Activated T-cell treated with anti-CD3 and anti-CD28 coated beads, Interleukin-2, amount 50 U/mL, for 24 hours (primary cell): ENCODE measurements at regions not wholly inside any gene's neighbourhood (a gene's known extent, or its start where the extent isn't known, plus 50 kb on each side); places are given as distances from the start of the nearest gene placed in this dataset.

Source experiments
- DNase-seq: peaks from one replicate; pipeline ENCODE4 v3.0.0-alpha.2; 2020
- H3K27ac Mint-ChIP-seq: 2 replicates; pipeline ENCODE4 v1.8.0; 2020; ENCODE audit warnings: mild to moderate bottlenecking, mixed read lengths
- H3K27me3 Mint-ChIP-seq: 2 replicates; pipeline ENCODE4 v1.8.0; 2020; ENCODE audit warnings: mixed read lengths
- H3K36me3 Mint-ChIP-seq: 2 replicates; pipeline ENCODE4 v1.8.0; 2020; ENCODE audit warnings: low read depth, mixed read lengths
- H3K4me1 Mint-ChIP-seq: 2 replicates; pipeline ENCODE4 v1.8.0; 2020; ENCODE audit warnings: low read depth, mixed read lengths
- H3K4me3 Mint-ChIP-seq: 2 replicates; pipeline ENCODE4 v1.8.0; 2020; ENCODE audit warnings: mild to moderate bottlenecking, moderate library complexity, mixed read lengths
- H3K9me3 Mint-ChIP-seq: 2 replicates; pipeline ENCODE4 v1.8.0; 2020; ENCODE audit warnings: mixed read lengths

GRCh38 chr4:176508780-176509331, 189.1 kb downstream of the SPCS3 start:
- Mint-ChIP-seq H3K27ac (no peak overlapping the region), H3K4me1 (no peaks in the 10 kb centered on the region), H3K9me3 (peaks cover 3% of the 10 kb centered on the region), H3K4me3 (no peak overlapping the region), H3K27me3 (no peaks in the 10 kb centered on the region), H3K36me3 (no peaks in the 10 kb centered on the region)
- no peak for DNase-seq

GRCh38 chr4:176525576-176525975, 205.8 kb downstream of the SPCS3 start:
- Mint-ChIP-seq H3K9me3 (no peaks in the 10 kb centered on the region), H3K27me3 (no peaks in the 10 kb centered on the region), H3K36me3 (no peaks in the 10 kb centered on the region), H3K4me1 (no peaks in the 10 kb centered on the region), H3K4me3 (no peak overlapping the region), H3K27ac (no peak overlapping the region)
- no peak for DNase-seq

- Mint-ChIP-seq H3K27ac (no peak overlapping the region), H3K4me3 (no peak overlapping the region), H3K9me3 (no peaks in the 10 kb centered on the region), H3K27me3 (no peaks in the 10 kb centered on the region), H3K36me3 (no peaks in the 10 kb centered on the region), H3K4me1 (no peaks in the 10 kb centered on the region)
- no peak for DNase-seq
Observed at GRCh38 chr4:176526704-176527103, 206.9 kb downstream of the SPCS3 start.

- Mint-ChIP-seq H3K36me3 (no peaks in the 10 kb centered on the region), H3K4me3 (no peak overlapping the region)
Observed at GRCh38 chr4:176529574-176529973, 209.8 kb downstream of the SPCS3 start.

DNA sequence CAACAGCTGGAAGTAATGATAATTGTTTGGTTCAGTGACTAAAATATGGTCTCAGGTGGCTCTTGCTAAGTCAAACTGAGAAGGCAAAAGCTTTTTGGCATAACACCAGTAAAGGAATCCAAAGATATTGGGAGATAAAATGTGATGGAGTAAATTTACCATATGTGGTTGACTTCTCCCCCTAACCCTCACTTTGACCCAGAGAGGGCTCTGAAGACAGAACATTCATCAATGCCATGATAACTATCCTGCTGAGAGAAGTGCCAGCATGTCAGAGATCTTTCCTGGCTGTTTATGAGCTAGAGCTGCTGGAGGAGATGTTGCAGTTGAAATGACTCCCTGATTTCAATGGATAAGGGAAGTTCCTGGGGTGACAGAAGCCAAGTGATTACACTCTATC, 213.4 kb downstream of the SPCS3 start:
- no peak for DNase-seq
- no peaks in the 10 kb centered on the region for H3K9me3 Mint-ChIP-seq
- H3K27ac Mint-ChIP-seq, result no peak overlapping the region
- H3K27me3 Mint-ChIP-seq, result no peaks in the 10 kb centered on the region
- H3K36me3 Mint-ChIP-seq, result no peaks in the 10 kb centered on the region
- no peaks in the 10 kb centered on the region for H3K4me1 Mint-ChIP-seq
- H3K4me3 Mint-ChIP-seq, result no peak overlapping the region

More at GRCh38 chr4:176529574-176529973, 209.8 kb downstream of the SPCS3 start:
- Mint-ChIP-seq H3K27ac (no peak overlapping the region), H3K9me3 (no peaks in the 10 kb centered on the region), H3K4me1 (no peaks in the 10 kb centered on the region), H3K27me3 (no peaks in the 10 kb centered on the region)
- DNase-seq, result no peak

DNA sequence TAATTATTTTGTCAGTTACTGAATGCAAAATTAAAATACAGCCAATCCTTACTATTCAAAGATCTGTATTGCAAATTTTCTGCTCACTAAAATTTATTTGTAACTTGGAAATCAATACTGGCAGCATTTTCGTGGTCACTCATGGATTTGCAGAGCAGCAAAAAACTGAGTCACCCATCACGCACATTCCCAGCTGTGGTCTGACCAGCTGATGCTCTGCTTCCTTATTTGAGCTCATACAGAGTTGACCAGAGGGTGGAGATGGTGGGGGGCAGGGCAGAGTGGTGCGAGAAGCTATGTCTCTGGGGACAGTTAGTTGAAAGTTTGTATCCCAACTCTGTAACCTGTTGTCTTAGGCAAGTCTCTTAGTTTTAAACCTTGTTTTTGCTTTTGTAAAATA, 214.8 kb downstream of the SPCS3 start:
- no peak for DNase-seq
- no peak overlapping the region for H3K27ac Mint-ChIP-seq
- H3K36me3 Mint-ChIP-seq, result no peaks in the 10 kb centered on the region
- no peaks in the 10 kb centered on the region for H3K4me1 Mint-ChIP-seq
- H3K9me3 Mint-ChIP-seq, result peaks cover 3% of the 10 kb centered on the region
- H3K4me3 Mint-ChIP-seq, result no peak overlapping the region
- H3K27me3 Mint-ChIP-seq, result no peaks in the 10 kb centered on the region

DNA sequence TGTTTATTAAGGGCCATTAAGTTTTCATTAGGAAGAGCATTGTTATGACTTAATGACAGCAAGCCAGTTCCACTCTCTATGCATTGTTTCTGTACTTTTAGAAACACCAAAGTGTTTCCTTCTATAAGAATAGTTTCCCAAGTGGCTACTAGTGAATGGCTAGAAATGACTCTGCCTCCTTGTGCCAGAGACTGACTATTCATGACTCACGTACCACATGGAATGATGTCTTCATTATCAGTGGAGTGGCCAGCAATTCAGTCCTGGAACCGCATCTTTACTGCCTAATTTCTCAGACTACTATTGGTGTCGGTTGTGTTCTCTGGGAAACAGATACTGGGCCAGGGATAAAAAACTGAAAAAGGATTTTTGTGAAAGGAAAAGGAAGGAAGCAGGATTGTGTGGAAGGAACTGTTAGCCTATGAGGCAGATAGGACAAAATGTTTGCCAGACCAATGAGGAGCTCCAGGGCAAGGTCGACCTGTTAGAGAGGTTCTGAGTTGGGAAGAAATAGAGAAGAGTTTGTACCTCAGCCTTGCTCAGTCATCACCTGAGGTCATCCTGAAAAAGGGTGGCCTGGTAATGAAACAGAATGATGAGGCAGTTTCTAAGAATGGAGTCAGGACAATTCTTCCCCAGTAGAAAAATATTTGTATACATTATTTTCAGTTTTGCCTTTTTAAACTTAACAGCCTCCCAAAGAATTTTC, 218.6 kb downstream of the SPCS3 start:
- Mint-ChIP-seq H3K36me3 (no peaks in the 10 kb centered on the region), H3K9me3 (peaks cover 3% of the 10 kb centered on the region), H3K27me3 (no peaks in the 10 kb centered on the region), H3K27ac (no peak overlapping the region), H3K4me1 (no peaks in the 10 kb centered on the region), H3K4me3 (no peak overlapping the region)
- no peak for DNase-seq

GRCh38 chr4:176539091-176539784, 219.5 kb downstream of the SPCS3 start:
- Mint-ChIP-seq H3K27ac (no peak overlapping the region), H3K4me1 (no peaks in the 10 kb centered on the region), H3K9me3 (peaks cover 3% of the 10 kb centered on the region), H3K4me3 (no peak overlapping the region), H3K27me3 (no peaks in the 10 kb centered on the region), H3K36me3 (no peaks in the 10 kb centered on the region)
- DNase-seq, result no peak

GRCh38 chr4:176539785-176540175, 220.0 kb downstream of the SPCS3 start:
- Mint-ChIP-seq H3K27me3 (no peaks in the 10 kb centered on the region), H3K9me3 (peaks cover 3% of the 10 kb centered on the region), H3K4me3 (no peak overlapping the region), H3K4me1 (no peaks in the 10 kb centered on the region), H3K36me3 (no peaks in the 10 kb centered on the region), H3K27ac (no peak overlapping the region)
- DNase-seq, result no peak

GRCh38 chr4:176540814-176541213, 221.0 kb downstream of the SPCS3 start:
- Mint-ChIP-seq H3K27ac (no peak overlapping the region), H3K4me3 (no peak overlapping the region), H3K36me3 (no peaks in the 10 kb centered on the region), H3K4me1 (no peaks in the 10 kb centered on the region), H3K27me3 (no peaks in the 10 kb centered on the region), H3K9me3 (peaks cover 3% of the 10 kb centered on the region)
- no peak for DNase-seq

- Mint-ChIP-seq H3K4me3 (no peak overlapping the region), H3K27me3 (no peaks in the 10 kb centered on the region), H3K9me3 (no peaks in the 10 kb centered on the region), H3K4me1 (no peaks in the 10 kb centered on the region), H3K36me3 (no peaks in the 10 kb centered on the region), H3K27ac (no peak overlapping the region)
- no peak for DNase-seq
Observed at GRCh38 chr4:176545872-176546271, 226.1 kb downstream of the SPCS3 start.

- H3K4me3 Mint-ChIP-seq, result no peak overlapping the region
- DNase-seq, result no peak
- H3K36me3 Mint-ChIP-seq, result no peaks in the 10 kb centered on the region
- H3K27ac Mint-ChIP-seq, result no peak overlapping the region
- H3K9me3 Mint-ChIP-seq, result no peaks in the 10 kb centered on the region
- no peaks in the 10 kb centered on the region for H3K4me1 Mint-ChIP-seq
- H3K27me3 Mint-ChIP-seq, result no peaks in the 10 kb centered on the region
Observed at GRCh38 chr4:176546975-176547374, 227.2 kb downstream of the SPCS3 start.

- peaks cover 8% of the 10 kb centered on the region for H3K9me3 Mint-ChIP-seq
- no peak overlapping the region for H3K27ac Mint-ChIP-seq
- no peak for DNase-seq
- no peaks in the 10 kb centered on the region for H3K36me3 Mint-ChIP-seq
- H3K4me3 Mint-ChIP-seq, result no peak overlapping the region
- H3K4me1 Mint-ChIP-seq, result no peaks in the 10 kb centered on the region
- H3K27me3 Mint-ChIP-seq, result no peaks in the 10 kb centered on the region
Observed at GRCh38 chr4:176548571-176548970, 228.8 kb downstream of the SPCS3 start.

- H3K4me1 Mint-ChIP-seq, result no peaks in the 10 kb centered on the region
- no peak for DNase-seq
- no peaks in the 10 kb centered on the region for H3K36me3 Mint-ChIP-seq
- H3K27me3 Mint-ChIP-seq, result no peaks in the 10 kb centered on the region
- H3K4me3 Mint-ChIP-seq, result no peak overlapping the region
- peaks cover 8% of the 10 kb centered on the region for H3K9me3 Mint-ChIP-seq
- no peak overlapping the region for H3K27ac Mint-ChIP-seq
Observed at GRCh38 chr4:176549161-176549865, 229.5 kb downstream of the SPCS3 start.

- no peak overlapping the region for H3K4me3 Mint-ChIP-seq
- no peaks in the 10 kb centered on the region for H3K27me3 Mint-ChIP-seq
- no peaks in the 10 kb centered on the region for H3K36me3 Mint-ChIP-seq
- H3K27ac Mint-ChIP-seq, result no peak overlapping the region
- DNase-seq, result no peak
- no peaks in the 10 kb centered on the region for H3K4me1 Mint-ChIP-seq
- H3K9me3 Mint-ChIP-seq, result peaks cover 2% of the 10 kb centered on the region
Observed at GRCh38 chr4:176558661-176559060, 234.1 kb downstream of the VEGFC start.
